B cell (primary cell): ENCODE measurements at regions not wholly inside any gene's neighbourhood (a gene's known extent, or its start where the extent isn't known, plus 50 kb on each side); places are given as distances from the start of the nearest gene placed in this dataset.

Experiments used
- ATAC-seq: fragments of 200-7000 bp; cut with Tn5 transposase; one replicate; pipeline ENCODE4 v1.10.0; 2021; ENCODE audit warnings: low read depth, mild to moderate bottlenecking, moderate number of reproducible peaks, moderate library complexity
- CTCF ChIA-PET: fragments of 350-600 bp; sonication (Branson Sonifier 250); formaldehyde crosslinking; loops from one replicate; lab custom pipeline; 2021; ENCODE audit warnings: antibody characterized with exemption, inconsistent platforms; lab: Charles Lee
- POLR2A ChIA-PET: fragments of 350-600 bp; sonication (Branson Sonifier 250); formaldehyde crosslinking; loops from one replicate; lab custom pipeline; 2021; ENCODE audit warnings: antibody characterized with exemption; lab: Charles Lee
- DNase-seq: peaks from one replicate; pipeline ENCODE4 v3.0.0; 2013
- H2AFZ ChIP-seq: 2 replicates; pipeline ENCODE4 v1.6.1; 2012; ENCODE audit warnings: mild to moderate bottlenecking, low read depth, low read length; ENCODE audit not compliant: insufficient read depth, poor library complexity, severe bottlenecking
- H3K27ac ChIP-seq, 2 donors: 1 replicate in 1 of 2; 2 replicates in 1 of 2; pipeline ENCODE4 v1.5.1; 2012 to 2013; ENCODE audit warnings: low read length in 2 of 2, mild to moderate bottlenecking in 2 of 2, moderate library complexity in 1 of 2
- H3K27me3 ChIP-seq, 4 experiments: fragments of 200-600 bp in 1 of 4; sonication (generic) in 1 of 4; replicated peaks in 1 of 4; 1 replicate in 2 of 4; 2 replicates in 2 of 4; pipeline versions ENCODE4 v1.6.1 to v1.7.0; 2013 to 2016; ENCODE audit warnings: low read length in 3 of 4, mild to moderate bottlenecking in 2 of 4, mixed read lengths in 1 of 4, moderate library complexity in 1 of 4; ENCODE audit not compliant: insufficient read depth in 4 of 4, control insufficient read depth in 3 of 4; ENCODE audit errors: control extremely low read depth in 1 of 4
- H3K36me3 ChIP-seq, 2 experiments: replicated peaks in 1 of 2; 1 replicate in 1 of 2; 2 replicates in 1 of 2; pipeline versions ENCODE4 v1.6.1 to v1.7.1; 2013; ENCODE audit warnings: low read length in 1 of 2; ENCODE audit not compliant: insufficient read depth in 2 of 2, control insufficient read depth in 1 of 2; ENCODE audit errors: control extremely low read depth in 1 of 2, extremely low read depth in 1 of 2
- H3K4me1 ChIP-seq, 2 donors: fragments of 200-600 bp in 1 of 2; sonication (generic) in 1 of 2; 1 replicate in 1 of 2; 2 replicates in 1 of 2; pipeline versions ENCODE4 v1.5.1 to v1.6.1; 2013 to 2017; ENCODE audit warnings: low read length in 2 of 2; ENCODE audit not compliant: control insufficient read depth in 2 of 2, insufficient read depth in 2 of 2
- H3K4me2 ChIP-seq: replicated peaks from 2 replicates; pipeline ENCODE3; 2012; ENCODE audit warnings: mild to moderate bottlenecking, low read depth, low read length; ENCODE audit not compliant: poor library complexity, severe bottlenecking
- H3K4me3 ChIP-seq, 5 experiments: fragments of 200-600 bp in 1 of 5; sonication (generic) in 1 of 5; 1 replicate in 3 of 5; 2 replicates in 2 of 5; pipeline versions ENCODE4 v1.5.1 to v1.7.0; 2011 to 2016; ENCODE audit warnings: low read length in 4 of 5, mild to moderate bottlenecking in 4 of 5, low read depth in 2 of 5, control low read depth in 1 of 5, moderate library complexity in 1 of 5; ENCODE audit not compliant: insufficient read depth in 1 of 5; ENCODE audit errors: control extremely low read depth in 1 of 5, extremely low read depth in 1 of 5
- H3K79me2 ChIP-seq: fragments of 200-600 bp; sonication (generic); one replicate; pipeline ENCODE4 v1.6.0; 2016; ENCODE audit warnings: low read length; ENCODE audit not compliant: control insufficient read depth, insufficient read depth
- H3K9ac ChIP-seq: fragments of 200-600 bp; sonication (generic); 2 replicates; pipeline ENCODE4 v1.6.1; 2017; ENCODE audit warnings: mild to moderate bottlenecking, low read length, moderate library complexity
- H3K9me3 ChIP-seq, 3 donors: one replicate each; pipeline versions ENCODE4 v1.6.1 to v1.7.1; 2013; ENCODE audit warnings: low read length in 2 of 3; ENCODE audit not compliant: control insufficient read depth in 2 of 3, insufficient read depth in 1 of 3; ENCODE audit errors: control extremely low read depth in 1 of 3
- H4K20me1 ChIP-seq: 2 replicates; pipeline ENCODE4 v1.6.0; 2012; ENCODE audit warnings: mild to moderate bottlenecking, low read length; ENCODE audit not compliant: insufficient read depth, control insufficient read depth, poor library complexity, severe bottlenecking
- H3K27ac Mint-ChIP-seq: one replicate; pipeline ENCODE4 v1.8.0; 2021; ENCODE audit warnings: mixed read lengths
- H3K27me3 Mint-ChIP-seq: one replicate; pipeline ENCODE4 v1.8.0; 2021; ENCODE audit warnings: mixed read lengths
- H3K4me1 Mint-ChIP-seq: one replicate; pipeline ENCODE4 v1.8.0; 2021; ENCODE audit warnings: mixed read lengths
- H3K4me3 Mint-ChIP-seq: one replicate; pipeline ENCODE4 v1.8.0; 2021; ENCODE audit warnings: mixed read lengths
- H3K9me3 Mint-ChIP-seq: one replicate; pipeline ENCODE4 v1.8.0; 2022; ENCODE audit warnings: mixed read lengths; ENCODE audit not compliant: insufficient read depth
- EZH2 ChIP-seq: IDR thresholded peaks from 2 replicates; pipeline ENCODE4 v1.6.1; 2012; ENCODE audit warnings: borderline replicate concordance, low read depth, mild to moderate bottlenecking, moderate library complexity, low read length; ENCODE audit not compliant: insufficient read depth, poor library complexity, severe bottlenecking
- WGBS: methylation state at CpG from one replicate; pipeline ENCODE4 v1.1.5; 2013; ENCODE audit warnings: missing lambda C conversion rate; ENCODE audit not compliant: insufficient coverage; 5-methylcytosine and 5-hydroxymethylcytosine counted together
- intact Hi-C: fragments of 100-400 bp; cut with micrococcal nuclease; formaldehyde crosslinking; loops from one replicate; pipeline ENCODE4 v1.10.0; 2022
- TF ChIP-seq, protein P1 (sequence below): fragments of 200-600 bp; IDR thresholded peaks from one replicate; pipeline ENCODE4 v1.8.0; 2022; ENCODE audit warnings: antibody characterized with exemption, mild to moderate bottlenecking

DNA sequence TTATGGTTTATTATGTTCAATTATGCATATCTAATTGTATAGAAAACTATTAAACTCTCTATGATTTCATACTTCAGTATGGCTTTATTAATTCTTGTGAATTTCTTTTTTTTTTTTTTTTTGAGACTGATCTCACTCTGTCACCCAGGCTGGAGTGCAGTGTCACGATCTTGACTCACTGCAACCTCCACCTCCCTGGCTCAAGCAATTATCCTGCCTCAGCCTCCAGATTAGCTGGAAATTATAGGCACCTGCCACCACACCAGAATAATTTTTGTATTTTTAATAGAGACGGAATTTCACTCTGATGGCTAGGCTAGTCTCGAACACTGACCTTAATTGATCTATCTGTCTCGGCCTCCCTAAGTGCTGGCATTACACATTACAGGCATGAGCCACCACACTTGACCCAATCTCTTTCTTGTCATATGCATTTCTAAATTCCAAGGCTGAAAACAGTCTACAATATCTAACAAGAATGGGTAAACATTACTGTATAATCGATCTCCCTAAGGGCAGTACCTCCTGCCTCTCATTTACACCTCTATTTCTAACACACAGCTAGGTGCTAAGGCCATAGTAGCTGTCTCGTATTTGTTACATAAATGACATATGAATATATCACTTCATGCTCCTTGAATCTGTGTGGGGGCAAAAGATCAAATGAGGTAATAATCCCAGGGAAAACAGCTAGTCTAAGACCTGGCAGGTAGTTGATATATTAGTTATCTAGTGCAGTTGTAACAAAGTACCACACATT lies 258.2 kb upstream of the CDH8 start:
- DNase-seq (no peak), ATAC-seq (no peak)
- Mint-ChIP-seq H3K4me1 (no peaks in the 10 kb centered on the region), H3K27ac (no peak overlapping the region), H3K9me3 (peaks cover 6% of the 10 kb centered on the region), H3K27me3 (no peaks in the 10 kb centered on the region), H3K4me3 (no peak overlapping the region)
- TF ChIP-seq, protein P1, sequence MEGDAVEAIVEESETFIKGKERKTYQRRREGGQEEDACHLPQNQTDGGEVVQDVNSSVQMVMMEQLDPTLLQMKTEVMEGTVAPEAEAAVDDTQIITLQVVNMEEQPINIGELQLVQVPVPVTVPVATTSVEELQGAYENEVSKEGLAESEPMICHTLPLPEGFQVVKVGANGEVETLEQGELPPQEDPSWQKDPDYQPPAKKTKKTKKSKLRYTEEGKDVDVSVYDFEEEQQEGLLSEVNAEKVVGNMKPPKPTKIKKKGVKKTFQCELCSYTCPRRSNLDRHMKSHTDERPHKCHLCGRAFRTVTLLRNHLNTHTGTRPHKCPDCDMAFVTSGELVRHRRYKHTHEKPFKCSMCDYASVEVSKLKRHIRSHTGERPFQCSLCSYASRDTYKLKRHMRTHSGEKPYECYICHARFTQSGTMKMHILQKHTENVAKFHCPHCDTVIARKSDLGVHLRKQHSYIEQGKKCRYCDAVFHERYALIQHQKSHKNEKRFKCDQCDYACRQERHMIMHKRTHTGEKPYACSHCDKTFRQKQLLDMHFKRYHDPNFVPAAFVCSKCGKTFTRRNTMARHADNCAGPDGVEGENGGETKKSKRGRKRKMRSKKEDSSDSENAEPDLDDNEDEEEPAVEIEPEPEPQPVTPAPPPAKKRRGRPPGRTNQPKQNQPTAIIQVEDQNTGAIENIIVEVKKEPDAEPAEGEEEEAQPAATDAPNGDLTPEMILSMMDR = no peak
- TF ChIP-seq EZH2 = no peak
- H3K4me1 ChIP-seq = no peaks in the 10 kb centered on the region
- no peaks in the 10 kb centered on the region for H3K36me3 ChIP-seq
- H3K79me2 ChIP-seq = no peaks in the 10 kb centered on the region
- no peak overlapping the region for H2AFZ ChIP-seq
- H3K27me3 ChIP-seq = no peaks in the 10 kb centered on the region
- no peak overlapping the region for H3K4me3 ChIP-seq
- intact Hi-C loops = no loop called here
- no peaks in the 10 kb centered on the region for H4K20me1 ChIP-seq
- H3K9ac ChIP-seq = no peak overlapping the region
- H3K4me2 ChIP-seq = no peak overlapping the region
- WGBS = 88% methylated on average over 3 of the region's 6 CpGs
- ChIA-PET CTCF (no interaction called here), POLR2A (no interaction called here)
- H3K9me3 ChIP-seq = peaks cover 0 to 6% (median 0%) of the 10 kb centered on the region in 3 donors
- no peak overlapping the region for H3K27ac ChIP-seq

DNA sequence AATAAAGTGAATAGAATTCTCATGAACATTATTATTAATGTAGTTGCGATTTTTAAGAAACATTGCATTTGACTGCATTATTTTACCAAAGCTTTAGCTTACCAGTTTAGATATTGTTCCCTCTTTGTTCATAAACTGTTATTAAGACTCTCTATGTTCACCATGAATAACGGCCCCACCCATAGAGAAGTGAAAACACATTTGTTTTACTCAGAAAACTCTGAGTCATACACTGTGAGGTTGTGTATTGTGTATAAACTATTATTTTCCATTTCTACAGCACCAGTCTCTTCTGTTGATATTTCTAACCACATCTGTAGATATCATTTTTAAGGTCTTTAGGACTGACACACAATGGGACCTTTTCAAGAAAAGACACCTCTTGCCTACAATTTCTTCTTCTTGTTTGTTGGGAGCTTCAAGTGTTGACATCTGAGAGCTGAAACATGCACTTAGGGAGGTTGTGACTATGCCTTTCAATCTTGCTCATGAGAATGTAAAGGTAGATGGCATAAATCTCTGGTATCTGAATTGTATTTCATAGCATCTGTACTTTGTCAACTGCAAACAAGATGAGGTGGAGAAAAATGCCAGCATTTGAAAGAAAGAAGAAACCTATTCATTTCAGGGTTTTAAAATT lies 252.9 kb upstream of the CDH8 start:
- no CpG with 5 or more reads among the region's 2 CpGs for WGBS
- Mint-ChIP-seq H3K27me3 (no peaks in the 10 kb centered on the region), H3K9me3 (peaks cover 3% of the 10 kb centered on the region), H3K27ac (no peak overlapping the region), H3K4me1 (no peaks in the 10 kb centered on the region), H3K4me3 (no peak overlapping the region)
- H3K79me2 ChIP-seq = no peaks in the 10 kb centered on the region
- no peak overlapping the region for H3K9ac ChIP-seq
- no peak for TF ChIP-seq EZH2
- TF ChIP-seq, protein P1 = no peak
- no peak overlapping the region for H3K27ac ChIP-seq
- H4K20me1 ChIP-seq = no peaks in the 10 kb centered on the region
- no peaks in the 10 kb centered on the region for H3K4me1 ChIP-seq
- H3K4me3 ChIP-seq = no peak overlapping the region
- no peaks in the 10 kb centered on the region for H3K36me3 ChIP-seq
- no peak overlapping the region for H2AFZ ChIP-seq
- no peaks in the 10 kb centered on the region for H3K27me3 ChIP-seq
- ChIA-PET CTCF (no interaction called here), POLR2A (no interaction called here)
- intact Hi-C loops = no loop called here
- no peaks in the 10 kb centered on the region for H3K9me3 ChIP-seq
- no peak for DNase-seq
- ATAC-seq = no peak
- H3K4me2 ChIP-seq = no peak overlapping the region
